IPS-NIHi7 (cell line): ENCODE measurements at regions not wholly inside any gene's neighbourhood (a gene's known extent, or its start where the extent isn't known, plus 50 kb on each side); places are given as distances from the start of the nearest gene placed in this dataset.
A peak's percentile ranks its signal among the peaks of the same experiment; 100 is the strongest.
"Not testable (repeated sequence)": the region's sequence is repeated elsewhere in the genome, so short reads cannot be mapped to it uniquely, and the experiment has no call there.

Experiments
- DNase-seq: peaks from one replicate; pipeline ENCODE4 v3.0.0; 2012; ENCODE audit warnings: mixed read lengths; ENCODE audit errors: extremely low spot score

GRCh38 chr9:1917396-1917935 lies 97.7 kb upstream of the SMARCA2 start:
- DNase-seq = no peak

- DNase-seq = no peak
These were observed 97.0 kb upstream of the SMARCA2 start for GRCh38 chr9:1918108-1918507.

GRCh38 chr9:1918622-1919021 lies 96.5 kb upstream of the SMARCA2 start:
- no peak for DNase-seq

- DNase-seq = no peak
These were observed 95.9 kb upstream of the SMARCA2 start for GRCh38 chr9:1919229-1919628.

- DNase-seq = no peak
These were observed 94.8 kb upstream of the SMARCA2 start for GRCh38 chr9:1920386-1920785.

GRCh38 chr9:1922026-1922425 lies 93.1 kb upstream of the SMARCA2 start:
- peak; percentile 45 for DNase-seq

GRCh38 chr9:1927546-1927945 lies 87.6 kb upstream of the SMARCA2 start:
- DNase-seq = no peak

- no peak for DNase-seq
These were observed 86.0 kb upstream of the SMARCA2 start for GRCh38 chr9:1929134-1929533.

- DNase-seq = no peak
These were observed 85.4 kb upstream of the SMARCA2 start for GRCh38 chr9:1929722-1930244.

GRCh38 chr9:1930245-1930736 lies 84.9 kb upstream of the SMARCA2 start:
- DNase-seq = not testable (repeated sequence)

GRCh38 chr9:1938135-1938534 lies 77.0 kb upstream of the SMARCA2 start:
- DNase-seq = no peak

GRCh38 chr9:1938675-1939170 lies 76.4 kb upstream of the SMARCA2 start:
- no peak for DNase-seq

GRCh38 chr9:1939466-1939865 lies 75.7 kb upstream of the SMARCA2 start:
- DNase-seq = no peak

GRCh38 chr9:1939926-1940368 lies 75.2 kb upstream of the SMARCA2 start:
- peak; percentile 69 for DNase-seq

GRCh38 chr9:1941989-1942388 lies 73.2 kb upstream of the SMARCA2 start:
- DNase-seq = no peak

- no peak for DNase-seq
These were observed 68.4 kb upstream of the SMARCA2 start for GRCh38 chr9:1946526-1947283.

- no peak for DNase-seq
These were observed 67.7 kb upstream of the SMARCA2 start for GRCh38 chr9:1947438-1947837.

- no peak for DNase-seq
These were observed 66.6 kb upstream of the SMARCA2 start for GRCh38 chr9:1948541-1948940.

- no peak for DNase-seq
These were observed 63.7 kb upstream of the SMARCA2 start for GRCh38 chr9:1951446-1951845.

- no peak for DNase-seq
These were observed 63.1 kb upstream of the SMARCA2 start for GRCh38 chr9:1952001-1952400.

- no peak for DNase-seq
These were observed 60.9 kb upstream of the SMARCA2 start for GRCh38 chr9:1954238-1954637.

GRCh38 chr9:1956958-1957357 lies 58.2 kb upstream of the SMARCA2 start:
- DNase-seq = no peak

GRCh38 chr9:1957856-1958255 lies 57.3 kb upstream of the SMARCA2 start:
- no peak for DNase-seq
